GM12878 (cell line): ENCODE measurements at regions not wholly inside any gene's neighbourhood (a gene's known extent, or its start where the extent isn't known, plus 50 kb on each side); places are given as distances from the start of the nearest gene placed in this dataset.

Source experiments
- ATAC-seq: fragments of 200-7000 bp; cut with Tn5 transposase; 3 replicates; pipeline ENCODE4 v1.9.1; 2020; ENCODE audit warnings: mild to moderate bottlenecking, moderate library complexity
- BruUV-seq: library from RNA; stranded (reverse); fragments of 400-500 nt; replicated peaks from 2 replicates; lab custom pipeline; 2021; lab: Mats Ljungman, UMichigan
- CTCF ChIA-PET: fragments of 300-600 bp; sonication (Branson Sonifier 250); formaldehyde crosslinking; extraction: SDS; loops from one replicate; lab custom pipeline; 2021; ENCODE audit warnings: inconsistent platforms; lab: Yijun Ruan, JAX
- POLR2A ChIA-PET: fragments of 350-600 bp; formaldehyde crosslinking; extraction: SDS; loops from one replicate; lab custom pipeline; 2021; ENCODE audit warnings: inconsistent platforms; lab: Charles Lee
- RAD21 ChIA-PET: fragments of 300-600 bp; sonication (Branson Sonifier 250); formaldehyde crosslinking; loops from one replicate; lab custom pipeline; 2023; ENCODE audit warnings: antibody characterized with exemption; ENCODE audit not compliant: unreplicated experiment; lab: Charles Lee
- SMC1A ChIA-PET: fragments of 300-600 bp; sonication (Branson Sonifier 250); formaldehyde crosslinking; loops from one replicate; lab custom pipeline; 2023; ENCODE audit not compliant: unreplicated experiment, uncharacterized antibody; lab: Charles Lee
- DNase-seq: peaks from one replicate; pipeline ENCODE4 v3.0.0-alpha.2; 2011; ENCODE audit warnings: low read depth, low spot score
- FAIRE-seq: peaks from 3 replicates; lab custom pipeline; 2011; peaks lifted over from hg19 to GRCh38; lab: Jason Lieb, UNC
- H2AFZ ChIP-seq: 2 replicates; pipeline ENCODE4 v1.6.0; 2011; ENCODE audit warnings: low read depth, low read length, control low read depth; ENCODE audit not compliant: control insufficient read depth
- H3K27ac ChIP-seq: 2 replicates; pipeline ENCODE4 v1.5.1; 2011; ENCODE audit warnings: control low read depth; ENCODE audit not compliant: control insufficient read depth, insufficient read depth
- H3K27me3 ChIP-seq, 2 experiments: replicated peaks in 1 of 2; 2 replicates each; pipeline versions ENCODE4 v1.6.0 to v1.6.1; 2011; ENCODE audit warnings: low read length in 1 of 2; ENCODE audit not compliant: control insufficient read depth in 2 of 2, insufficient read depth in 2 of 2
- H3K36me3 ChIP-seq, 2 experiments: 2 replicates each; pipeline ENCODE4 v1.5.1; 2011; ENCODE audit warnings: low read length in 1 of 2; ENCODE audit not compliant: control insufficient read depth in 2 of 2, insufficient read depth in 2 of 2
- H3K4me1 ChIP-seq: 2 replicates; pipeline ENCODE4 v1.6.1; 2011; ENCODE audit warnings: mild to moderate bottlenecking, low read length, moderate library complexity, mixed read lengths; ENCODE audit not compliant: control insufficient read depth, insufficient read depth
- H3K4me2 ChIP-seq: 2 replicates; pipeline ENCODE4 v1.6.0; 2011; ENCODE audit warnings: control low read depth; ENCODE audit not compliant: control insufficient read depth, insufficient read depth
- H3K4me3 ChIP-seq: fragments of 200-600 bp; sonication (generic); 2 replicates; pipeline ENCODE4 v1.5.1; 2016
- H3K79me2 ChIP-seq: 2 replicates; pipeline ENCODE4 v1.6.0; 2011; ENCODE audit warnings: low read length; ENCODE audit not compliant: control insufficient read depth, insufficient read depth
- H3K9ac ChIP-seq: 2 replicates; pipeline ENCODE4 v1.8.0; 2011; ENCODE audit warnings: low read length, control low read depth, mixed read lengths; ENCODE audit not compliant: control insufficient read depth, insufficient read depth
- H3K9me3 ChIP-seq: replicated peaks from 3 replicates; pipeline ENCODE4 v1.5.1; 2011; ENCODE audit warnings: mild to moderate bottlenecking, low read length; ENCODE audit not compliant: control insufficient read depth, insufficient read depth
- H4K20me1 ChIP-seq: 2 replicates; pipeline ENCODE4 v1.6.0; 2011; ENCODE audit not compliant: control insufficient read depth, insufficient read depth
- BRCA1 ChIP-seq: IDR thresholded peaks from 2 replicates; pipeline ENCODE4 v1.6.1; 2011; ENCODE audit warnings: low read depth, low read length, improper control_type of control experiment
- CBX3 ChIP-seq: fragments of 200-600 bp; sonication (generic); IDR thresholded peaks from 2 replicates; pipeline ENCODE4 v1.6.1; 2016; ENCODE audit warnings: low read depth, borderline replicate concordance
- CREB1 ChIP-seq: IDR thresholded peaks from 2 replicates; pipeline ENCODE4 v1.6.1; 2012; ENCODE audit warnings: low read depth, mild to moderate bottlenecking, inconsistent platforms
- ESRRA ChIP-seq: IDR thresholded peaks from 2 replicates; pipeline ENCODE4 v1.6.1; 2012; ENCODE audit warnings: mild to moderate bottlenecking, low read length, improper control_type of control experiment
- IKZF2 ChIP-seq, 2 experiments: fragments of 450-650 bp; IDR thresholded peaks; 2 replicates each; pipeline ENCODE4 v1.6.1; 2017; ENCODE audit warnings: mild to moderate bottlenecking in 2 of 2, moderate library complexity in 2 of 2
- IRF4 ChIP-seq: IDR thresholded peaks from 2 replicates; pipeline ENCODE4 v1.6.1; 2011; ENCODE audit warnings: low read depth, low read length
- PAX8 ChIP-seq: fragments of 450-650 bp; IDR thresholded peaks from 2 replicates; pipeline ENCODE4 v1.6.1; 2017; ENCODE audit warnings: mild to moderate bottlenecking, moderate library complexity
- RAD51 ChIP-seq: fragments of 450-650 bp; IDR thresholded peaks from 2 replicates; pipeline ENCODE4 v1.6.1; 2016; ENCODE audit warnings: moderate library complexity, mild to moderate bottlenecking, inconsistent platforms
- SPI1 ChIP-seq: IDR thresholded peaks from 2 replicates; pipeline ENCODE4 v1.6.1; 2011; ENCODE audit warnings: low read depth, mild to moderate bottlenecking, low read length, moderate library complexity, borderline replicate concordance; ENCODE audit not compliant: insufficient read depth
- STAT3 ChIP-seq: IDR thresholded peaks from 2 replicates; pipeline ENCODE4 v1.6.1; 2011; ENCODE audit warnings: low read depth, low read length, improper control_type of control experiment
- TBL1XR1 ChIP-seq: IDR thresholded peaks from 2 replicates; pipeline ENCODE4 v1.6.1; 2012; ENCODE audit warnings: low read depth, low read length, improper control_type of control experiment
- TCF12 ChIP-seq: IDR thresholded peaks from 2 replicates; pipeline ENCODE4 v1.6.1; 2011; ENCODE audit warnings: low read depth, mild to moderate bottlenecking, low read length
- YBX1 ChIP-seq: fragments of 450-650 bp; IDR thresholded peaks from 2 replicates; pipeline ENCODE4 v1.6.1; 2016; ENCODE audit warnings: antibody characterized with exemption
- YY1 ChIP-seq: IDR thresholded peaks from 2 replicates; pipeline ENCODE4 v1.6.1; 2011; ENCODE audit warnings: low read depth, mild to moderate bottlenecking, low read length
- WGBS: methylation state at CpG from one replicate; pipeline ENCODE4 v1.1.6; 2016; ENCODE audit warnings: low lambda C conversion rate; ENCODE audit not compliant: insufficient replicate concordance, insufficient coverage; ENCODE audit errors: missing lambda C conversion rate; 5-methylcytosine and 5-hydroxymethylcytosine counted together
- in situ Hi-C: fragments of 300-500 bp; cut with MboI; formaldehyde crosslinking; loops from 9 replicates; pipeline ENCODE4 v1.14.3; 2018; ENCODE audit warnings: mixed read lengths
- intact Hi-C: fragments of 100-400 bp; cut with micrococcal nuclease; formaldehyde crosslinking; loops from one replicate; pipeline ENCODE4 v1.14.2; 2022; ENCODE audit not compliant: unreplicated experiment
- TF ChIP-seq, protein P1 (sequence below): IDR thresholded peaks from 2 replicates; pipeline ENCODE4 v1.6.1; 2012; ENCODE audit warnings: low read depth, low read length, improper control_type of control experiment
- TF ChIP-seq, protein P2 (sequence below): fragments of 150-350 bp; IDR thresholded peaks from 2 replicates; pipeline ENCODE4 v1.6.1; 2016; ENCODE audit warnings: low read depth, low read length
- TF ChIP-seq, protein P3 (sequence below): fragments of 450-650 bp; conservative IDR thresholded peaks from 2 replicates; pipeline ENCODE4 v1.6.1; 2017; ENCODE audit warnings: mild to moderate bottlenecking, moderate library complexity

DNA sequence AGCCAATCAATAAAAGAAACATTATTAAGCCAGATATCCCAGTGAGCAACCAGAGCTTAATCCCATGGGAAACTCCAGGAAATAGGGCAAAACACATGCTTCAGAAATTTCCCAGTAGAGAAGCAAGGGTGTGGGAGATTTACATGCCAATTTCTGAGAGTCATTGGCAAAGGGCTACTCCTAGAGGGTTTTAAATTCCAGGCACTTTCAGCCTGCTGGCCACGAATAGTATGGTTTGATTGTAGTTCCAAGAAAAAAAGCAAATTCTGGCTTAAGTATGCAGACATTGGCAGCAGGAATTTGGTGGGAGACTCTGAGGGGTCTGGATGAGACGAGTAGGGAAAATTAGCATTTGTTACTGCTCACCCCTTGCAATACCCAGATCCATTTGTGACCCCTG is 402.1 kb upstream of the SUCLG2 start:
- Histone ChIP-seq H3K27me3 (no peaks in the 10 kb centered on the region), H4K20me1 (no peaks in the 10 kb centered on the region), H3K9me3 (no peaks in the 10 kb centered on the region), H3K79me2 (no peaks in the 10 kb centered on the region), H2AFZ (no peak overlapping the region), H3K4me3 (no peak overlapping the region), H3K9ac (no peak overlapping the region), H3K4me2 (no peak overlapping the region), H3K4me1 (no peaks in the 10 kb centered on the region), H3K36me3 (no peaks in the 10 kb centered on the region), H3K27ac (no peak overlapping the region)
- 0% methylated on average over 2 of the region's 2 CpGs for WGBS
- DNase-seq (no peak), ATAC-seq (no peak), FAIRE-seq (no peak)
- POLR2A ChIA-PET, result no interaction called here
- in situ Hi-C loops, result no loop called here
- RAD21 ChIA-PET, result no interaction called here
- CTCF ChIA-PET, result interaction anchor here (0.5 kb wide), 1 partner anchor 838 kb away, joined by 3 read pairs; no protein-coding TSS in a partner anchor
- TF ChIP-seq BRCA1, result no peak
- TF ChIP-seq, protein P1, sequence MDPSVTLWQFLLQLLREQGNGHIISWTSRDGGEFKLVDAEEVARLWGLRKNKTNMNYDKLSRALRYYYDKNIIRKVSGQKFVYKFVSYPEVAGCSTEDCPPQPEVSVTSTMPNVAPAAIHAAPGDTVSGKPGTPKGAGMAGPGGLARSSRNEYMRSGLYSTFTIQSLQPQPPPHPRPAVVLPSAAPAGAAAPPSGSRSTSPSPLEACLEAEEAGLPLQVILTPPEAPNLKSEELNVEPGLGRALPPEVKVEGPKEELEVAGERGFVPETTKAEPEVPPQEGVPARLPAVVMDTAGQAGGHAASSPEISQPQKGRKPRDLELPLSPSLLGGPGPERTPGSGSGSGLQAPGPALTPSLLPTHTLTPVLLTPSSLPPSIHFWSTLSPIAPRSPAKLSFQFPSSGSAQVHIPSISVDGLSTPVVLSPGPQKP, result no peak
- TF ChIP-seq PAX8, result no peak
- TF ChIP-seq, protein P2, sequence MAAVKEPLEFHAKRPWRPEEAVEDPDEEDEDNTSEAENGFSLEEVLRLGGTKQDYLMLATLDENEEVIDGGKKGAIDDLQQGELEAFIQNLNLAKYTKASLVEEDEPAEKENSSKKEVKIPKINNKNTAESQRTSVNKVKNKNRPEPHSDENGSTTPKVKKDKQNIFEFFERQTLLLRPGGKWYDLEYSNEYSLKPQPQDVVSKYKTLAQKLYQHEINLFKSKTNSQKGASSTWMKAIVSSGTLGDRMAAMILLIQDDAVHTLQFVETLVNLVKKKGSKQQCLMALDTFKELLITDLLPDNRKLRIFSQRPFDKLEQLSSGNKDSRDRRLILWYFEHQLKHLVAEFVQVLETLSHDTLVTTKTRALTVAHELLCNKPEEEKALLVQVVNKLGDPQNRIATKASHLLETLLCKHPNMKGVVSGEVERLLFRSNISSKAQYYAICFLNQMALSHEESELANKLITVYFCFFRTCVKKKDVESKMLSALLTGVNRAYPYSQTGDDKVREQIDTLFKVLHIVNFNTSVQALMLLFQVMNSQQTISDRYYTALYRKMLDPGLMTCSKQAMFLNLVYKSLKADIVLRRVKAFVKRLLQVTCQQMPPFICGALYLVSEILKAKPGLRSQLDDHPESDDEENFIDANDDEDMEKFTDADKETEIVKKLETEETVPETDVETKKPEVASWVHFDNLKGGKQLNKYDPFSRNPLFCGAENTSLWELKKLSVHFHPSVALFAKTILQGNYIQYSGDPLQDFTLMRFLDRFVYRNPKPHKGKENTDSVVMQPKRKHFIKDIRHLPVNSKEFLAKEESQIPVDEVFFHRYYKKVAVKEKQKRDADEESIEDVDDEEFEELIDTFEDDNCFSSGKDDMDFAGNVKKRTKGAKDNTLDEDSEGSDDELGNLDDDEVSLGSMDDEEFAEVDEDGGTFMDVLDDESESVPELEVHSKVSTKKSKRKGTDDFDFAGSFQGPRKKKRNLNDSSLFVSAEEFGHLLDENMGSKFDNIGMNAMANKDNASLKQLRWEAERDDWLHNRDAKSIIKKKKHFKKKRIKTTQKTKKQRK, result no peak
- TF ChIP-seq ESRRA, result no peak
- no peak for TF ChIP-seq TBL1XR1
- TF ChIP-seq CBX3, result no peak
- TF ChIP-seq TCF12, result no peak
- no peak for TF ChIP-seq YBX1
- no peak for TF ChIP-seq IKZF2 (IDR thresholded peaks at IDR 0.05)
- TF ChIP-seq, protein P3, sequence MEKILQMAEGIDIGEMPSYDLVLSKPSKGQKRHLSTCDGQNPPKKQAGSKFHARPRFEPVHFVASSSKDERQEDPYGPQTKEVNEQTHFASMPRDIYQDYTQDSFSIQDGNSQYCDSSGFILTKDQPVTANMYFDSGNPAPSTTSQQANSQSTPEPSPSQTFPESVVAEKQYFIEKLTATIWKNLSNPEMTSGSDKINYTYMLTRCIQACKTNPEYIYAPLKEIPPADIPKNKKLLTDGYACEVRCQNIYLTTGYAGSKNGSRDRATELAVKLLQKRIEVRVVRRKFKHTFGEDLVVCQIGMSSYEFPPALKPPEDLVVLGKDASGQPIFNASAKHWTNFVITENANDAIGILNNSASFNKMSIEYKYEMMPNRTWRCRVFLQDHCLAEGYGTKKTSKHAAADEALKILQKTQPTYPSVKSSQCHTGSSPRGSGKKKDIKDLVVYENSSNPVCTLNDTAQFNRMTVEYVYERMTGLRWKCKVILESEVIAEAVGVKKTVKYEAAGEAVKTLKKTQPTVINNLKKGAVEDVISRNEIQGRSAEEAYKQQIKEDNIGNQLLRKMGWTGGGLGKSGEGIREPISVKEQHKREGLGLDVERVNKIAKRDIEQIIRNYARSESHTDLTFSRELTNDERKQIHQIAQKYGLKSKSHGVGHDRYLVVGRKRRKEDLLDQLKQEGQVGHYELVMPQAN, result no peak
- no peak for TF ChIP-seq IRF4
- TF ChIP-seq YY1, result no peak
- TF ChIP-seq STAT3, result no peak
- no peak for TF ChIP-seq CREB1
- no peak for TF ChIP-seq SPI1
- no peak for TF ChIP-seq RAD51
- SMC1A ChIA-PET, result interaction anchor here (0.7 kb wide), 1 partner anchor 8 kb away, joined by 3 read pairs; no protein-coding TSS in a partner anchor
- no TSS peak for BruUV-seq
- intact Hi-C loops, result no loop called here
